ENCODE measurements at regions not wholly inside any gene's neighbourhood (a gene's known extent, or its start where the extent isn't known, plus 50 kb on each side); places are given as distances from the start of the nearest gene placed in this dataset.

DNA sequence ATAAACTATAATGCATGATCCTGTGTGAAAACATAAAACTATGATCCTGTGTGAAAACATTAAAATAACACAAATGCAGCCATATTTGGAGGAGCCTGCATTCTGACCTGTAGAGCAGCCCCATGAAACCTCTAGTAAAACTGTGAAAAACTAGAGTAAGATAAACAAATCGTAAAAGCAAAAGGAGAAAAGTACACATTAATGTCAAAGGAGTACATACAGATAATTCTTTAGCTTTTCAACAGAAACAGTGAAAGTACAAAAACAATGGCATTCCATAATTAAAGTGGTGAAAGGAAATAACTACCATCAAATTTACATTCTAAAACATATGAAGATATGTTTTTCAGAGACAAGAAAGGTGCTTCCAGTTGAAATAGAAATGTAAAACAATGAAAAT is 1267.2 kb downstream of the SLITRK1 start:
- Histone ChIP-seq H3K4me1 (ENCODE audit: control insufficient read depth, insufficient read depth, low read length) (no peaks in the 10 kb centered on the region), H3K36me3 (ENCODE audit: control insufficient read depth in 2 of 2, insufficient read depth in 2 of 2, low read length in 1 of 2) (no peaks in the 10 kb centered on the region), H3K9me3 (replicated peaks; ENCODE audit: control insufficient read depth, insufficient read depth, low read length) (no peaks in the 10 kb centered on the region), H3K4me3 (no peak overlapping the region), H3K9ac (ENCODE audit: control insufficient read depth, insufficient read depth, low read length) (no peak overlapping the region), H3K27me3 (replicated peaks in 1 of 2; ENCODE audit: control insufficient read depth in 2 of 2, insufficient read depth in 2 of 2, low read length in 1 of 2) (no peaks in the 10 kb centered on the region), H2AFZ (ENCODE audit: control insufficient read depth, low read depth, low read length) (no peak overlapping the region), H4K20me1 (ENCODE audit: control insufficient read depth, insufficient read depth) (no peaks in the 10 kb centered on the region), H3K4me2 (ENCODE audit: control insufficient read depth, insufficient read depth) (no peak overlapping the region), H3K27ac (ENCODE audit: control insufficient read depth, insufficient read depth) (no peak overlapping the region), H3K79me2 (ENCODE audit: control insufficient read depth, insufficient read depth, low read length) (no peaks in the 10 kb centered on the region)
- POLR2A ChIA-PET, result no interaction called here
- CTCF ChIA-PET, result no interaction called here
- intact Hi-C loops (cut with micrococcal nuclease; ENCODE audit: unreplicated experiment) (no loop called here), in situ Hi-C loops (cut with MboI) (no loop called here)
- DNase-seq (ENCODE audit: low read depth, low spot score), result no peak
- FAIRE-seq, result no peak
- 0% methylated on average over 1 of the region's 1 CpG for WGBS (ENCODE audit: insufficient coverage, insufficient replicate concordance, low lambda C conversion rate, missing lambda C conversion rate)
- BruUV-seq (replicated peaks), result no TSS peak
- SMC1A ChIA-PET (ENCODE audit: uncharacterized antibody, unreplicated experiment), result interaction anchor here (1.3 kb wide), 1 partner anchor 11 kb away, joined by 3 read pairs; no protein-coding TSS in a partner anchor
- ATAC-seq, result no peak
- RAD21 ChIA-PET (ENCODE audit: unreplicated experiment), result no interaction called here
- TF ChIP-seq, protein P1, sequence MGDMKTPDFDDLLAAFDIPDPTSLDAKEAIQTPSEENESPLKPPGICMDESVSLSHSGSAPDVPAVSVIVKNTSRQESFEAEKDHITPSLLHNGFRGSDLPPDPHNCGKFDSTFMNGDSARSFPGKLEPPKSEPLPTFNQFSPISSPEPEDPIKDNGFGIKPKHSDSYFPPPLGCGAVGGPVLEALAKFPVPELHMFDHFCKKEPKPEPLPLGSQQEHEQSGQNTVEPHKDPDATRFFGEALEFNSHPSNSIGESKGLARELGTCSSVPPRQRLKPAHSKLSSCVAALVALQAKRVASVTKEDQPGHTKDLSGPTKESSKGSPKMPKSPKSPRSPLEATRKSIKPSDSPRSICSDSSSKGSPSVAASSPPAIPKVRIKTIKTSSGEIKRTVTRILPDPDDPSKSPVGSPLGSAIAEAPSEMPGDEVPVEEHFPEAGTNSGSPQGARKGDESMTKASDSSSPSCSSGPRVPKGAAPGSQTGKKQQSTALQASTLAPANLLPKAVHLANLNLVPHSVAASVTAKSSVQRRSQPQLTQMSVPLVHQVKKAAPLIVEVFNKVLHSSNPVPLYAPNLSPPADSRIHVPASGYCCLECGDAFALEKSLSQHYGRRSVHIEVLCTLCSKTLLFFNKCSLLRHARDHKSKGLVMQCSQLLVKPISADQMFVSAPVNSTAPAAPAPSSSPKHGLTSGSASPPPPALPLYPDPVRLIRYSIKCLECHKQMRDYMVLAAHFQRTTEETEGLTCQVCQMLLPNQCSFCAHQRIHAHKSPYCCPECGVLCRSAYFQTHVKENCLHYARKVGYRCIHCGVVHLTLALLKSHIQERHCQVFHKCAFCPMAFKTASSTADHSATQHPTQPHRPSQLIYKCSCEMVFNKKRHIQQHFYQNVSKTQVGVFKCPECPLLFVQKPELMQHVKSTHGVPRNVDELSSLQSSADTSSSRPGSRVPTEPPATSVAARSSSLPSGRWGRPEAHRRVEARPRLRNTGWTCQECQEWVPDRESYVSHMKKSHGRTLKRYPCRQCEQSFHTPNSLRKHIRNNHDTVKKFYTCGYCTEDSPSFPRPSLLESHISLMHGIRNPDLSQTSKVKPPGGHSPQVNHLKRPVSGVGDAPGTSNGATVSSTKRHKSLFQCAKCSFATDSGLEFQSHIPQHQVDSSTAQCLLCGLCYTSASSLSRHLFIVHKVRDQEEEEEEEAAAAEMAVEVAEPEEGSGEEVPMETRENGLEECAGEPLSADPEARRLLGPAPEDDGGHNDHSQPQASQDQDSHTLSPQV (IDR thresholded peaks at IDR 0.05), result no peak
- TF ChIP-seq, protein P2, sequence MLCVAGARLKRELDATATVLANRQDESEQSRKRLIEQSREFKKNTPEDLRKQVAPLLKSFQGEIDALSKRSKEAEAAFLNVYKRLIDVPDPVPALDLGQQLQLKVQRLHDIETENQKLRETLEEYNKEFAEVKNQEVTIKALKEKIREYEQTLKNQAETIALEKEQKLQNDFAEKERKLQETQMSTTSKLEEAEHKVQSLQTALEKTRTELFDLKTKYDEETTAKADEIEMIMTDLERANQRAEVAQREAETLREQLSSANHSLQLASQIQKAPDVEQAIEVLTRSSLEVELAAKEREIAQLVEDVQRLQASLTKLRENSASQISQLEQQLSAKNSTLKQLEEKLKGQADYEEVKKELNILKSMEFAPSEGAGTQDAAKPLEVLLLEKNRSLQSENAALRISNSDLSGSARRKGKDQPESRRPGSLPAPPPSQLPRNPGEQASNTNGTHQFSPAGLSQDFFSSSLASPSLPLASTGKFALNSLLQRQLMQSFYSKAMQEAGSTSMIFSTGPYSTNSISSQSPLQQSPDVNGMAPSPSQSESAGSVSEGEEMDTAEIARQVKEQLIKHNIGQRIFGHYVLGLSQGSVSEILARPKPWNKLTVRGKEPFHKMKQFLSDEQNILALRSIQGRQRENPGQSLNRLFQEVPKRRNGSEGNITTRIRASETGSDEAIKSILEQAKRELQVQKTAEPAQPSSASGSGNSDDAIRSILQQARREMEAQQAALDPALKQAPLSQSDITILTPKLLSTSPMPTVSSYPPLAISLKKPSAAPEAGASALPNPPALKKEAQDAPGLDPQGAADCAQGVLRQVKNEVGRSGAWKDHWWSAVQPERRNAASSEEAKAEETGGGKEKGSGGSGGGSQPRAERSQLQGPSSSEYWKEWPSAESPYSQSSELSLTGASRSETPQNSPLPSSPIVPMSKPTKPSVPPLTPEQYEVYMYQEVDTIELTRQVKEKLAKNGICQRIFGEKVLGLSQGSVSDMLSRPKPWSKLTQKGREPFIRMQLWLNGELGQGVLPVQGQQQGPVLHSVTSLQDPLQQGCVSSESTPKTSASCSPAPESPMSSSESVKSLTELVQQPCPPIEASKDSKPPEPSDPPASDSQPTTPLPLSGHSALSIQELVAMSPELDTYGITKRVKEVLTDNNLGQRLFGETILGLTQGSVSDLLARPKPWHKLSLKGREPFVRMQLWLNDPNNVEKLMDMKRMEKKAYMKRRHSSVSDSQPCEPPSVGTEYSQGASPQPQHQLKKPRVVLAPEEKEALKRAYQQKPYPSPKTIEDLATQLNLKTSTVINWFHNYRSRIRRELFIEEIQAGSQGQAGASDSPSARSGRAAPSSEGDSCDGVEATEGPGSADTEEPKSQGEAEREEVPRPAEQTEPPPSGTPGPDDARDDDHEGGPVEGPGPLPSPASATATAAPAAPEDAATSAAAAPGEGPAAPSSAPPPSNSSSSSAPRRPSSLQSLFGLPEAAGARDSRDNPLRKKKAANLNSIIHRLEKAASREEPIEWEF (IDR thresholded peaks at IDR 0.05; ENCODE audit: insufficient replicate concordance, low read depth, low read length), result no peak
- TF ChIP-seq RAD51 (IDR thresholded peaks at IDR 0.05) (no peak), BACH1 (IDR thresholded peaks at IDR 0.05; ENCODE audit: borderline replicate concordance) (no peak), FOXM1 (IDR thresholded peaks at IDR 0.05; ENCODE audit: low read depth, low read length) (no peak), HCFC1 (IDR thresholded peaks at IDR 0.05; ENCODE audit: low read length) (no peak)

Measured in GM12878 (cell line).